ENCODE measurements at regions not wholly inside any gene's neighbourhood (a gene's known extent, or its start where the extent isn't known, plus 50 kb on each side); places are given as distances from the start of the nearest gene placed in this dataset.
"Not testable (repeated sequence)": the region's sequence is repeated elsewhere in the genome, so short reads cannot be mapped to it uniquely, and the experiment has no call there.

DNA sequence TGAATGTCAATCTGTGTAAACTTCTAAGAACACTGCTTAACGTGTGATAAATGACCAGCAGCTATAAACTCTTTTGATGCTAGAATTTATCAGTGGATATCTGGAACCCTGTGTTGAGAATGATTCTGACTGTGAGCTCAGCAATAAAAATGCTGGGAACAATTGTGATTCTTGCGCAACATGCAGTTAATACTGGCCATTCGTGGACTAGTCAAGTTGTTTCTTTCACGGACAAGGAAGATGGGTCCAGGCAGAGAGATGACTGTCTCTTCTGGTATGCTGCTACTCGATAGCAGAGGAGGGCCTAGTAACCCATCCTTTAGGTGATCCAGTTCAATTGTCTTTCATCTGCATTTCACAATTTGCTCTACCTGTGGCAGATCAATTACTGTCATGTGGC, 394.8 kb upstream of the IGFBP3 start:
- DNase-seq (ENCODE audit: low read depth, low spot score) = no peak

DNA sequence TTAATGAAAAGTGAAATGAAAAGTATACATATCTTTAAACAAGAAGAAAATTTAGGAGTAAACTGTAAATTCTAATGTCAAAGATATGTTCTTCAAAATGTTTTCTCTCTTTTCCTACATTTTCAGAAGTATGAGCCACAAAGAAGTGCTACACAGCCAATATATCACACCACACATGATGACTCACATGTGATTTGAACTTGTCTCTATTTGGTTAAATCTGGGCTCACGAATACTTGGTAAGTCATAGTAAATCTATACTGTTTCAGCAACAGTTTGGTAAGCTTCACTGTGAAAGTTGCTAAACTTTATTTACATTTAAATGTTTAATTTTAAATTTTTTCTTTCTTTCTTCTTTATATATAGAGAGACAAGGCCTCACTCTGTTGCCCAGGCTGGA, 380.6 kb upstream of the IGFBP3 start:
- no peak for DNase-seq (ENCODE audit: low read depth, low spot score)

DNA sequence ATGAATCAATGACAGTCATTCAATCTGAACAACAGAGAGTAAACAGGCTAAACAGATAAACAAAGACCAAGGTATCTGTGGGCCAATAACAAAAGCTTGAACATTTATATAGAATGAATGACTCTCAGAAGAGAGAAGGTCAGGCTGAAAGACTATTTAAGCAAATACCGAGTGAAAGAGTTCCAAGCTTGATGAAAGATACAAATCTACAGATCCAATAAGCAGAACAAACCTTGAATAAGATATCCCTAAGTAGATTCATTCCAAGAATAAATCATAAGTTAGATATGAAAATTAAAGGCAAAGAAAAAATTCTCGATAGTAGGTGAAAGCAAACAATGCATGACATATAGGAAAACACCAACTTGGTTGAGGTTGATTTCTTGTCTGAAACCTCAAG, 376.4 kb upstream of the IGFBP3 start:
- no peak for DNase-seq (ENCODE audit: low read depth, low spot score)

DNA sequence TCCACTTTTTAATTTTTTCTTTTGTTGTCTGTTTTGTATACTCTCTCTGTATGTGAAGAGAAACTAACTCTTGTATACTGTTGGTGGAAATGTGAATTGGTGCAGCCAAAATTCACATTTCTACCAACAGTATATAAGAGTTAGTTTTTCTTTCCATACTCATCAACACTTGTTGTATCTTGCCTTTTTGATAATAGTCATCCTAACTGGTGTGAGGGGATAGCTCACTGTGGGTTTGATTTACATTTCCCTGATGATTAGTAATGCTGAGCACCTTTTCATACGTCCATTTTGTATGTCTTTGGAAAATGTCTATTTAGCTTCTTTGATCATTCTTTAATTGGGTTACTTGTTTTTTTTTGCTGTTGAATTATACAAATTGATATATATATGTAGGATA, 375.5 kb upstream of the IGFBP3 start:
- no peak for DNase-seq (ENCODE audit: low read depth, low spot score)

DNA sequence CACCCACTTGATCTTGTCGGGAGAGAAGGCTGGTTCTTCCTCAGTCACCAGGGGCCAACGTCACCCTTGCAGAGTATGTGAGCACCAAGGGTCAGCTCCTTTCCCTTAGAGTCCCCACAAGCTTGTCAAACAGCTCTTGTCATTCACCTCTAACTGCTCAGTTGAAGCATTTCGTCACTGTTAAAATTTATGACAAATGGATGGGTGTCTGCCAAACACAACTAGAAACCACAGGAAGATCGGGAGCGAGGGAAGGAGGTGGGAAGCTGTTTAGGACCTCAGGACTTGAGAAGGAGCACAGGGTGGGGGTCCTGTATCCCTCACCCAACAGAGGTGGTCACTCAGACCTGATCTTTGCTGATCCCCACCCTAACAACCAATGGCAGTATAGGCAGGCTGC, 373.3 kb upstream of the IGFBP3 start:
- DNase-seq (ENCODE audit: low read depth, low spot score) = no peak

DNA sequence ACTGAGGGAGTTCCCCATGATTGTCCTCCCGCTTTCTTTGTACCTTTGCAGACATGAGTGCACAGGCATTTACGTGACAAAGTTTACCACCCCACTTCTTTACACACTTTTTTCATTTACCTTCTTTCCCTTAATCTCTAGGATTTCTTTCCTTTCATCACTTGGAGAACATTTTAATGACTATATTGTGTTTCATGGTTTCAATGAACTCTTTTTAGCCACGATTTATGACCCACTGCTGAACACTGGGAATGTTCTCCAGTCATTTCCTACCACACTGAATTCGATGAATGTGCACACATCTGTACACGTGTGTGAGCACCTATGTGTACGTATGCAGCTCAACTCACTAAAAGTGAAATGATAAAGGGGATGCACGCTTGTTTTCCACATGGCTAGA, 371.7 kb upstream of the IGFBP3 start:
- DNase-seq (ENCODE audit: low read depth, low spot score) = no peak

DNA sequence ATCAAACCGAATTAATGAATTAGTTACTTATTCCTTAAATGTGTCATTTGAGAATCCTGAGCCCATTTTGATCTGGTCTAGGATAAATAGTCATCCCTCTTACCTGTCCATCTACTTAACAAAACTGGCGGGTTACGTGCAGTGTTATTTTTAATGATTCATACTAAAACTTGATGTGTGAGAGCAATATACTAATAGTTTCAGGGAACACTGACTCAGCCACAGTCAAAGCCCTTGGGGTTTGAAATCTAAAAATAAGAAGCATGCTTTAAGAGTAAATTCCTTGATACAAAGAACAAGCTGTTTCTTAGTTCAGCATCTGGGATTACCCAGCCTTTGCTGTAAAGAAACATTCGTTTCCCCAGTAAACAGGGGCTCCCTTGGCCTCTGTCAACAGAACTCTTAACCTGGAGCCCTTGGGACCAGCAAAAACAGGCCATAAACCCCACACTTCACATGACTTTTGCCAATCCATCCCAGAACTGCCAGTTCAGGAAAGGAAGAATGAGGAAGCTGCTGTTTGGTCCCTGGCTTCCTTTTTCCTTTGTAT, 370.6 kb upstream of the IGFBP3 start:
- DNase-seq (ENCODE audit: low read depth, low spot score) = no peak

DNA sequence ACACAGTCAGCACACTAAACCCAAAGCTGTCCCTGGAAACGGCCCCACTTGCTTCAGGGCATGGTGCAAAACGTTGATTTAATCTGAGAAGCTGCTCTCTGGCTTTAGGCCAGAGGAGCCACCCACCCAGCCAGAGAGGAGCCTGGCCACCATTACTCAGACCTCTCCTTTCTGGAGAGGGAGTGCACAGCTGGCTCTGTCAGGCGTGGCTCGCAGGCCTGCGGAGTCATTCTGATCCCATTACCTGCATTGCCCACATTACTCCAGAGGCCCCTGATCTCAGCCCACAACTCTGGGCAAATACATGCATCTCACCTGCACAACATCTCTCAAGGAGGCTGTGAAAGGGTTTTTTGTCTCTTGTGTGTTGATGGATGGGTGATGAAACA, 370.0 kb upstream of the IGFBP3 start:
- no peak for DNase-seq (ENCODE audit: low read depth, low spot score)

DNA sequence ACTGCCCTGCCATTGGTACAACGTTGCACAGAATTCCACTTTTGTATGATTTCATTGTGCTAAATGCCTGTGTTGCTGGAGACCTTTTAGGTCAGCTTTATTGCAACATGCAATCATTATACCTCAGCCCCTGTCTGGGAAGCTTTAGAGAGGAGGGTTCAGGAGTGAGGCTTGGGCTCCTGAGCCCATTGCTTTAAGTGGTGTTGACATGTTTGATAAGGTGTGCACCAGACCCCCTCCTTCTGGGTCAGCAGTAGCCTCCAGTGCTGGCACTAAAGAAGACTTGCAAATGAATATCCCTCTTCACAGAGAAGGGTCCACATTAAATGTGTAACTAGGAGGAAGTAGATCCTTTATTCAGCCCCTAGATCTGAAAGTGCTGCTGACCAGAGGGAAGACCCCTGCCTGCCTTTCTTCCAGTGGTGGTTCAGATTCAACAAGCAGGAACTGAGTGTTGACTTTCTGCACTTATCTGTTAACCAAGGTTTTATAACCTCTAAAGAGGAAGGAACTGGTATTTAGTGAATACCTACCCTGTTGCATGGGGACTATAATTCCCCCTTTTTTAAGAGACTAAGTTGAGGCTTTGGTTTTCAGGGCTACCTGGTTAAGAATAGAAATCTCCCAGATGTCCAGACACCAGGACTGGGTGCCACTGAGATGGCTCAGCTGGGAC, 369.4 kb upstream of the IGFBP3 start:
- DNase-seq (ENCODE audit: low read depth, low spot score) = no peak

DNA sequence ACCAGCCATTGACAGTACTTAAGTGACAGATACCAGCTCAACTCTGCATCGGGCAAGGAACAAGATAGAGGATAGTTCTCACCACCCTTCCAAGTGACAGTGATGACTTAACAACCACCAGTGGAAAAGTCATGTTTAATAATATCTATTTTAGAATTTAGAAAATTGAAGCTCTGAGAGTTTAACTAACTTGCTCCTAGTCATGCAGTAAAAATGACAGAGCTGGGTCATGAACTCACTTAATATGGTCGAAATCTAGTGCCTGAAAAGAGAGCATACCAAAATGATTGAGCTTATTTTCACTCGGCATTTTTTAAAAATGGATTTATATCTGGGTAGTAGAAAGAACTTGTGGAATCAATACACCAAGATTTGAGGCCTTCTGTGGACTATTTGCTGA, 367.8 kb upstream of the IGFBP3 start:
- DNase-seq (ENCODE audit: low read depth, low spot score) = no peak

DNA sequence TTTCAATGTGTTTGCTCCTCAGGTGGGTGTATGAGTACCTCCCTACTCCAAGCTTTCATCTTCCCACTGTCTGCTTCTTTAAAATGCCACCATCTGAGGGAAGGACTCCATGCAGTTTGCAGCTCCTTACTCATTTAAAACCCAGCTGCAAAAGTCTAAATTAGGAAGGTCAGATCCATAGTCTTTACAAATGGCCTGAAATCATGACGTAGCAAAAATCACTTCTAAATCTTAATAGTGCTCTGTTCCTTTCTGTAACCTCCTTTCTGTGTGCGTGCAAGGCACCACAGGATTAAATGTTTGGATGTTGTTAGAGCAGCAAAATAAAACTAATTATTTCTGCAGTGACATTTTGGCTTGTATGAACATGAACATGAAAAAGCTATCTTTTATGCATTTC, 366.9 kb upstream of the IGFBP3 start:
- DNase-seq (ENCODE audit: low read depth, low spot score) = no peak

DNA sequence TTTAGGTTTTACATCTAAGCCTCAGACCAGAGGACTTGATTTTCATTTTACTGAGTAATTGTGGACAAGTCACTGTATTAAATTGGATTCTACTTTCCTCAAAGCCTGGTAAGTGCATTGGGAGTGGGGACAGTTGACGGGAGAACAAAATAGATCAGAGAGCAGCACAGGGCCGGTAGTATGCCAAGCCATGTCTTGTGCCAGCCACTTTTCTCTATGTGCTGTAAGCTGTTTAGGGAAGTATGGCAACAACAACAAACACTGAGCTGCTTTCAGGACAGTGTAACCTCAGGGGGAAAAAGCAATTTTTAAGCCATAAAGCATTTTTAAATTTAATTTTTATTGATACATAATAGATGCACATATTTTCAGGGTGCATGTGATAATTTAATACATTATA, 365.9 kb upstream of the IGFBP3 start:
- DNase-seq (ENCODE audit: low read depth, low spot score) = no peak

DNA sequence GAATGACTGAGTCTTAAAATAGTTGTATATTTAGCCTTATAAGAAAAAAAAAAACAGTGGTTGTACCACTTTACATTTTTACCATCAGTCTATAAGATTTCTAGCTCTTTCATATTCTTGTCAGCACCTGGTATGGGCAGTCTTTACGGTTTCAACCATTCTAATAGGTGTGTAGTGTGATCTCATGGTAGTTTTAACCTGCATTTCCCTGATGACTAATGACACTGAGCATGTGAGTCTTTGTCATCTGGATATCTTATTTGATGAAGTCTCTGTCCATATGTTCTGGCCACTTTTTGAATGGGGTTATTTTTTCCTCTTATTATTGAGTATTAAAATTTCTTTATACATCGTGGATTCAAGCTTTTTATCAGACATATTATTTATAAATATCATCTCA, 365.3 kb upstream of the IGFBP3 start:
- no peak for DNase-seq (ENCODE audit: low read depth, low spot score)

DNA sequence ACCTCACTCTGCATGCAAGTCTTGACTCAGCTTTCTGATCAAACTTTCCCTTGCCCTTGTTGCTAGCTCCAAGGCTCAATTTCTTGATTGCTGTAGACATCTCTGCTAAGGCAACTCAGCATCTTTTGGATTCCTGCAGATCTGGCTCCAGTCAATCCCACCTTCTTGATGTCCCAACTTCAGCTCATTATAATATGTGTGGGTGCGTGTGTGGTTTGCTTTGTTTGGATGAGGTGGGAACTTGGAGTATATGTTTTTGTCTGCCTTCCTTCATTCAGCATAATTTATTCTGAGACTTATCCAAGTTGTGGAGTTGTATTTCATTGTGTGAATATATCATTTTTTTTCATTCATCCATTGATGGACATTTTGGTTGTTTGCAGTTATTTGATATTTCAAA, 364.8 kb upstream of the IGFBP3 start:
- DNase-seq (ENCODE audit: low read depth, low spot score) = no peak

DNA sequence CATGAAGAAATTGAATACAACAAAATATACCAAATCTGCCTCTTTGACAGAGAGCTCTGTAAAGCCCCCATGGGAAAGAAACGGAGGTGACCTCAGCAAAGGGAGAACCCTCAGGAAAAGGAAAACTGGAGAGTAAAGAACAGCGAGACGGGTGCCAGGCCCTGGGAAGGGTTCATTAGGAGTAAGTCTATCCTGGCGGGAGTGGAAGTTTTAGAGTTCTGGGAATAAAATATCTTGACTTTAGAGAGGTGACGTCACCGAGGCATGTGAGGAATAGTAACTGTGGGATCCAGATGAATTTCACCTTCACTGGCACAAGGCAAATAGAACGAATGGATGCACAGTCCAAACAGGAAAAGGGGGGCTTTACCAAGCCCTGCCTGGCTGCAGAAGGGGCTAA, 362.8 kb upstream of the IGFBP3 start:
- DNase-seq (ENCODE audit: low read depth, low spot score) = no peak

DNA sequence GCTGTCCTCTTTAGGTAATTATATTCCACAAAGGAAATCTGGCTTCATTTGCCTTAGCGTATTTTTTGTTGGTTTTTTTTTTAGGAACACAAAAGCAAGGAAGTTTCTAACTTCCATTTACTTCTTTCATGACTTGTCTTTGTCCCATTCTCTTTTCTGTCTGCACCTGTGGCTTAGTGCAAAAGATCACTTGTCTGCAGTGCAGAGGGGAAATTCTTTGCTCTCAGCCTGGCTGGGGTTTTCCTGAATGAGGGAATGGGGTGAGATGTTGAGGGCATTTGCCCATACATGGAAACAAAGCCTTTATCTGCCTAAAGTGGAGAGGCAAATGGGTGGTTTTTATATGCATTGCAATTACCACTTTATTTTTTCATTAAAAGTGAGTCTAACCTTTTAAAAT, 361.1 kb upstream of the IGFBP3 start:
- peak; percentile 28 for DNase-seq (ENCODE audit: low read depth, low spot score)

DNA sequence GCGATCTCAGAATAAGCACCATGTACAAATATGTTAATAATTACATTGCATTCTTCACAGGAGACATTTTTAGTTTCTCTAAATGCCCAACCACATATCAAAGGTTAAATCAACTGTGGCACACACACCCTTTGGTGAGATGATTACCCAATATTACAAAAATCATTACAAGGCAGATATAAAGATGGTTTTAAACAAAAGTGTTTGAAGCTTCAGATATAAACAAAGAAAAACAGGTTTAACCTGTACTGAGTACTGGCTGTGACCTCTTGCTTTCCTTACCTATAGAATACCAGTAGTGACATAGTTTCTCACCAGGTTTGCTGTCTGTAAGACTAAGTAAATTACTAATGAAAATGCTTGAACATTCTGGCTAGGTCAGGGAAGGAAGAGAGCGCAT, 360.0 kb upstream of the IGFBP3 start:
- DNase-seq (ENCODE audit: low read depth, low spot score) = no peak

DNA sequence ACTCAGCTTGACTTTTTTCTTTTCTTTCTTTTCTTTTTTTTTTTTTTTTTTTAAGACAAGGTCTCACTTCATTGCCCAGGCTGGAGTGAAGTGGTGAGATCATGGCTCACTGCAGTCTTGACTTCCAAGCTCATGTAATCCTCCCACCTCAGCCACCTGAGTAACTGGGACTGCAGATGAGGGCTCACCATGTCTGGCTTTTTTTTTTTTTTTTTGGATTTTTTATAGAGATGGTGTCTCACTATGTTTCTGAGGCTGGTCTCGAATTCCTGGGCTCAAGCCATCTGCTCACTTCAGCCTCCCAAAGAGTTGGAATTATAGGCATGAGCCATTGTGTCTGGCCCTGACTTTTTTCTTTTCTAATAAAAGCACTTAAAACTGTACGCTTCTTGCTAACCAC, 358.2 kb upstream of the IGFBP3 start:
- no peak for DNase-seq (ENCODE audit: low read depth, low spot score)

DNA sequence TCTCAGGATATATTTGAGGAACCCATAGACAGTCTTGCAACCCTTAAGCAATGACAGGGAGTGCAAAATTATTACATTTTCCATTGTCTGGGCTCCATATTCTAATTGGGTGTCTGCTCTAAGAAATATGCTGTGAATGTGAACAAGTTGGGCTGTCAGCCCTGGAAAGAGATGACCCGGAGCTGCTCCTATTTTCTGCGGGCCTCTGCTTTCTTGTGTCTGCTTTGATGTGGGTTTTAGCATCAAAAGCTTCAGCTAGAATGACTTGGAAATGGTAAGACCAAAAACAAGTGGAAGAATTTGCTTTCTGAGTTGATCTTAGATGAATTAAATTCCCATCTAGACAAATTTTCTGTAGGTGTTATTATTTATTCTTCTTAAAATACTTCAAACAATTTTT, 343.6 kb upstream of the IGFBP3 start:
- DNase-seq (ENCODE audit: low read depth, low spot score) = no peak

DNA sequence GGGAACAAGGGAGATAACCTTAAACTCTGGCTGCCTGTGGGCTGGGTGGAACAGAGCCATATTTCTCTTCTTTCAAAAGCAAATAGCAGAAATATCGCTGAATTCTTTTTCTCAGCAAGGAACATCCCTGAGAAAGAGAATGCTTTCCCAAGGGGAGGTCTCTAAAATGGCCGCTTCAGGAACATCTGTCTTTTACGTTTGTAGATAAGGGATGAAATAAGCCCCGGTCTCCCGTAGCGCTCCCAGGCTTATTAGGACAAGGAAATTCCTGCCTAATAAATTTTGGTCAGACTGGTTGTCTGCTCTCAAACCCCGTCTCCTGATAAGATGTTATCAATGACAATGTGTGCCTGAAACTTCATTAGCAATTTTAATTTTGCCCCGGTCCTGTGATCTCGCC, 340.6 kb upstream of the IGFBP3 start:
- DNase-seq (ENCODE audit: low read depth, low spot score) = not testable (repeated sequence)

DNA sequence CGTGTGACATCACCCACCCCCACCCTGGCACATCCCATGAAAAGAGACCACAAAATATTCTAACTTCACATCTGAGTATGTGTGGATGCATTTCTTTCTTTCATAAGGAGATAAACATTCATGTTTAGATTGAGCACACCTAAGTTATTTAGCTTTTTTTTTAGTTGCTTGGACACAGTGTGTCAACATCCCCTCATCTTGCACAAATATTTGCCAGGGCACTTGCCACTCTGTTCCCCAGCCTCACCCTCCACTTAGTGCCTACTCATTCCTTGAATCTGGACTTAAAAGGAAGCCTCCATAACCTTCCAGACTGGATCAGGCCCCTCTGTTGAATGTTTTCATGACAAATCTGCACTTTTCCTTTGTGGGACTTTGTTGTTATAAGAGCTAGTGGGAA, 338.9 kb upstream of the IGFBP3 start:
- no peak for DNase-seq (ENCODE audit: low read depth, low spot score)

DNA sequence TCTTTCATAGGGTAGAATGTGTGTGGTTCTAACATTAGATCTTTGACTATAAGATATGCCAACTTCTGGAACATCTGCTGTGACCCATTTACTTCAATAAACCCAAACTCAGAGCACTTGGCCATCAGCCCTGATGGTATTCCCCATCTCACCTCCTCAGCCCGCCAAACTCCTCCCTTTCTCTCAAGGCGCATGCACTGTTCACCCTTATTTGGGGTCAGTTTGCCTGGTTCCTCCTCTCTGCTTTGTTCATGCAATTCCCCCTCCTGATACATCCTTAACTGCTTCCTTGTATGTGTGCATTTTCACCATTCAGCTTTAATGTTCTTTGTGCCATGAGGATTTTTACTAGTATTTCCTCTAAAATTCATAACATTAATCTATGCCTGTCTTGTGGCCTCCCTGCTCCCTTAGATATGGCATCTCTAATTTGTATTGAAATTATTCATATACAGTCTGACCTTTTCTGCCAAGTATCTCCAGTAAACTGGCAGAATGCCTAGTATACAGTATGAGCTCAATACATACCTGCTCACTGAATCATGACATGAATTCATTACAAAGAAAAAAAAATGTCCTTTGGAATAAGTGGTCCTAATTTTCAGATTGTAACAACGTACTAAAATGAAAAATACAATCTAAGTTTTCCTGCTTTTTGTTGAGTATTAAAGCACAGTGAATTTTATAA, 336.8 kb upstream of the IGFBP3 start:
- no peak for DNase-seq (ENCODE audit: low read depth, low spot score)

DNA sequence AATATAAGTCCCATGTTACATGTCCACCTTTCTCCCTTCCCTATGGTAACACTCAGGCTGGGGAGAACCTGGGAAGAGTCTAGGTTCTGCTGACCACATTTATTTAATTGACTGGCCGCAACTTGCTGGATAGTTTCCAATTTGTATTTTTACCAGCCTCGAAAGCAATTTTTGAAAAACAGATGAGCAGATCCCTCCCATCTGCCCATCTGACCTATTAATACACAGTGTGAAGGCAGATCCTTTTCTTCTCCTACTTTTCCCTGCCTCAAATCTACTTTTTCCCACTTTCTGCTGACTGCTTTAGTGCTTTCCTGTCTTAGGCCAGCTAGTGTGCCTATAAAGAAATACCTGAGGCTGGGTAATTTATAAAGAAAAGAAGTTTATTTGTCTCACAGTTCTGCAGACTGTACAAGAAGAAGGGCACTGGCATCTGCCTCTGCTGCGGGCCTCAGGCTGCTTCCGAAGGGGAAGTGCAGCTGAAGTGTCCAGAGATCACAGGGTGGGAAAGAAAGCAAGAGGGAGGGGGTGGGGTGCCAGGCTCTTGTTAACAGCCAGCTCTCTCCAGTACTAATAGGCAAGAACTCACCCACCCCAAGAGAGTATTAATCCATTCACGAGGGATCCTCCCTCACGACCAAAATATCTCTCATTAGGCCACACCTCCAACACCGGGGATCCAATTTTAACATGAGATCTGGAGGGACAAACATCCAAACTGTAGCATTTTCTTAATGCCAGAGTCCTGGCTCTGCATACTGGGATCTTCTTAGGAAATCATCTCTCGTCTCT, 336.0 kb upstream of the IGFBP3 start:
- DNase-seq (ENCODE audit: low read depth, low spot score) = no peak
